Heart left ventricle (tissue), 13 donors: ENCODE measurements at regions not wholly inside any gene's neighbourhood (a gene's known extent, or its start where the extent isn't known, plus 50 kb on each side); places are given as distances from the start of the nearest gene placed in this dataset.

ENCODE experiments used
- POLR2A ChIP-seq, 2 donors: fragments of 450-650 bp; IDR thresholded peaks; one replicate each; pipeline ENCODE4 v1.6.1; 2017; ENCODE audit warnings: antibody characterized with exemption in 2 of 2, mild to moderate bottlenecking in 2 of 2, moderate library complexity in 2 of 2
- TF ChIP-seq, protein P1 (sequence below), 12 donors: fragments of 200-600 bp; sonication (generic) in 4 of 12; IDR thresholded peaks; one replicate each; pipeline versions ENCODE4 v1.5.0 to v1.8.0; 2018 to 2022; ENCODE audit warnings: antibody characterized with exemption in 12 of 12, mild to moderate bottlenecking in 5 of 12
- donor health status: ischemic (EF 13 %, LVEDD 7.1; RV severe dilation, severe dysfunction).
- donor health status: DM: no; HTN: yes; CAD: no.
- donor health status: DM: no; HTN: no; CAD: no.
- donor health status: ischemic (EF 25% LVEDD 6.9; RV normal size, moderate dysfunction).
- donor health status: ischemic (EF 25% LVEDD 5.7; RV mildly dilated, moderate dysfunction).
- donor health status: ischemic (EF 35%, LVEDD 5.7; RV mildly dilated, moderate dysfunction).
- donor health status: nonischemic (EF 11% LVEDD 7.7; RV severe dilation, severe dysfunction).
- donor health status: DM: yes; HTN: yes; CAD: no.
- donor health status: PGD.
- donor health status: ischemic (EF 29% LVEDD 5.4; RV normal size, mild dysfunction).
- donor health status: nonischemic (EF 23%, LVEDD 6.1; RV moderate dilation, normal function).

DNA sequence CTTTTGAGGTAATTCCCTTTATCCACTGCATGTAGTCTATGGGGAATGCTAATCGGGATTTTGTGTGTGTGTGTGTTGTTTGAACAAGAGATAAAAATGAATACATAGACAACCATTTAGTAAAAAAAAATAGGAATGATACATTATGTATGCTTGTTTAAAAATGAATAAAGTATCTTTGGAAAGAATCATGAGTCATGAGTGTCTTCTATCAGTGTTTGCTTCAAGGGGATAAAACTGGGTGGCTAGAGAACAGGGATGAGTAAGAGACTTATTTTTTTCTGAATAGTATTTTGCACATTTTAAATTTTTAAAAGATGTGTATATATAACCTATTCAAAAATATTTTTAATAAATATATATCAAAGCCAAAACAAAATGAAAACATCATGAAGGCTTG lies 839.4 kb upstream of the ADGRL4 start:
- TF ChIP-seq, protein P1, sequence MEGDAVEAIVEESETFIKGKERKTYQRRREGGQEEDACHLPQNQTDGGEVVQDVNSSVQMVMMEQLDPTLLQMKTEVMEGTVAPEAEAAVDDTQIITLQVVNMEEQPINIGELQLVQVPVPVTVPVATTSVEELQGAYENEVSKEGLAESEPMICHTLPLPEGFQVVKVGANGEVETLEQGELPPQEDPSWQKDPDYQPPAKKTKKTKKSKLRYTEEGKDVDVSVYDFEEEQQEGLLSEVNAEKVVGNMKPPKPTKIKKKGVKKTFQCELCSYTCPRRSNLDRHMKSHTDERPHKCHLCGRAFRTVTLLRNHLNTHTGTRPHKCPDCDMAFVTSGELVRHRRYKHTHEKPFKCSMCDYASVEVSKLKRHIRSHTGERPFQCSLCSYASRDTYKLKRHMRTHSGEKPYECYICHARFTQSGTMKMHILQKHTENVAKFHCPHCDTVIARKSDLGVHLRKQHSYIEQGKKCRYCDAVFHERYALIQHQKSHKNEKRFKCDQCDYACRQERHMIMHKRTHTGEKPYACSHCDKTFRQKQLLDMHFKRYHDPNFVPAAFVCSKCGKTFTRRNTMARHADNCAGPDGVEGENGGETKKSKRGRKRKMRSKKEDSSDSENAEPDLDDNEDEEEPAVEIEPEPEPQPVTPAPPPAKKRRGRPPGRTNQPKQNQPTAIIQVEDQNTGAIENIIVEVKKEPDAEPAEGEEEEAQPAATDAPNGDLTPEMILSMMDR (IDR thresholded peaks at IDR 0.05), result no peak
- no peak for TF ChIP-seq POLR2A (IDR thresholded peaks at IDR 0.05)
